ENCODE measurements at regions not wholly inside any gene's neighbourhood (a gene's known extent, or its start where the extent isn't known, plus 50 kb on each side); places are given as distances from the start of the nearest gene placed in this dataset.

DNA sequence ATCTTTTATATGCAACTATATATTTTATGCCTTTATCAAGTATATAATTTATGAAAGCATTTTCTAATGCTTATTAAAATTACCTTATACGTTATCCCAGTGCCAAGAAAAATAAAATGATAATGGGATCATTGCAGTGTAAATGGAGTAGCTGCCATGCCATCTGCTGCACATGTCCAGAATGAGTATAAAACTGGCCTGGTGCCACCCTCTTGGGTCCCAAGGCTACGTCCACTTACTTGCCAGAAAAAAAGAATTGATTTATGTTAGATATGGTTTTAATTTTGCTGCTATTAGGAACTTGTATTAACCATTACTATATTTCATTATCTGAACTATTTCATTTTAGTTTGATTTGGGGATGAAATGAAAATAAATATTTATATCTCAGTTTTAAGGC lies 1127.1 kb upstream of the CNTN5 start:
- TF ChIP-seq EZH2 (IDR thresholded peaks at IDR 0.05; ENCODE audit: borderline replicate concordance, low read length), result no peak
- no peak for TF ChIP-seq CTCF (IDR thresholded peaks at IDR 0.05; ENCODE audit: low read length)
